ENCODE measurements at regions not wholly inside any gene's neighbourhood (a gene's known extent, or its start where the extent isn't known, plus 50 kb on each side); places are given as distances from the start of the nearest gene placed in this dataset.

- DNase-seq (ENCODE audit: low read depth), result no peak
Observed at GRCh38 chr14:22097586-22098292, 424.1 kb upstream of the OR4E1 start.

GRCh38 chr14:22097072-22097471 is 423.5 kb upstream of the OR4E1 start:
- no peak for DNase-seq (ENCODE audit: low read depth)

- DNase-seq (ENCODE audit: low read depth), result no peak
Observed at GRCh38 chr14:22096514-22096895, 422.9 kb upstream of the OR4E1 start.

GRCh38 chr14:22095860-22096513 is 422.4 kb upstream of the OR4E1 start:
- no peak for DNase-seq (ENCODE audit: low read depth)

- no peak for DNase-seq (ENCODE audit: low read depth)
Observed at GRCh38 chr14:22089940-22090339, 416.3 kb upstream of the OR4E1 start.

GRCh38 chr14:22088614-22089342 is 415.2 kb upstream of the OR4E1 start:
- DNase-seq (ENCODE audit: low read depth), result no peak

GRCh38 chr14:22086131-22086530 is 412.5 kb upstream of the OR4E1 start:
- DNase-seq (ENCODE audit: low read depth), result no peak

- DNase-seq (ENCODE audit: low read depth), result no peak
Observed at GRCh38 chr14:22084393-22085281, 411.0 kb upstream of the OR4E1 start.

- DNase-seq (ENCODE audit: low read depth), result no peak
Observed at GRCh38 chr14:22081337-22081736, 407.7 kb upstream of the OR4E1 start.

- DNase-seq (ENCODE audit: low read depth), result no peak
Observed at GRCh38 chr14:22079766-22080165, 406.1 kb upstream of the OR4E1 start.

GRCh38 chr14:22073801-22074200 is 400.2 kb upstream of the OR4E1 start:
- DNase-seq (ENCODE audit: low read depth), result no peak

GRCh38 chr14:22071006-22071405 is 397.4 kb upstream of the OR4E1 start:
- no peak for DNase-seq (ENCODE audit: low read depth)

GRCh38 chr14:22070119-22070982 is 396.7 kb upstream of the OR4E1 start:
- no peak for DNase-seq (ENCODE audit: low read depth)

- no peak for DNase-seq (ENCODE audit: low read depth)
Observed at GRCh38 chr14:22065347-22065746, 391.7 kb upstream of the OR4E1 start.

GRCh38 chr14:22059201-22059600 is 385.6 kb upstream of the OR4E1 start:
- no peak for DNase-seq (ENCODE audit: low read depth)

GRCh38 chr14:22052795-22053194 is 379.2 kb upstream of the OR4E1 start:
- no peak for DNase-seq (ENCODE audit: low read depth)

GRCh38 chr14:22047115-22047514 is 373.5 kb upstream of the OR4E1 start:
- DNase-seq (ENCODE audit: low read depth), result no peak

GRCh38 chr14:22046063-22046462 is 372.4 kb upstream of the OR4E1 start:
- DNase-seq (ENCODE audit: low read depth), result no peak

GRCh38 chr14:22044193-22044592 is 370.6 kb upstream of the OR4E1 start:
- DNase-seq (ENCODE audit: low read depth), result no peak

GRCh38 chr14:22040781-22041125 is 367.1 kb upstream of the OR4E1 start:
- DNase-seq (ENCODE audit: low read depth), result no peak

Data from stimulated activated CD8-positive, alpha-beta memory T cell treated with anti-CD3 and anti-CD28 coated beads, Interleukin-7, amount 100 ng/mL, for 24 hours (primary cell).